Ovary (tissue), 3 donors: ENCODE measurements at regions not wholly inside any gene's neighbourhood (a gene's known extent, or its start where the extent isn't known, plus 50 kb on each side); places are given as distances from the start of the nearest gene placed in this dataset.

ENCODE experiments used
- CTCF ChIP-seq, 3 donors: fragments of 450-650 bp in 2 of 3; fragments of 200-600 bp in 1 of 3; IDR thresholded peaks; one replicate each; pipeline versions ENCODE4 v1.5.1 to v1.8.0; 2016 to 2022; ENCODE audit warnings: antibody characterized with exemption in 3 of 3, mild to moderate bottlenecking in 1 of 3
- EP300 ChIP-seq: sonication (generic); formaldehyde crosslinking; IDR thresholded peaks from one replicate; pipeline ENCODE4 v1.6.1; 2017; ENCODE audit warnings: antibody characterized with exemption
- POLR2A ChIP-seq: fragments of 450-650 bp; IDR thresholded peaks from one replicate; pipeline ENCODE4 v1.6.1; 2017; ENCODE audit warnings: antibody characterized with exemption, mild to moderate bottlenecking, moderate library complexity
- donor health status: DM: no; HTN: no; CAD: no.

DNA sequence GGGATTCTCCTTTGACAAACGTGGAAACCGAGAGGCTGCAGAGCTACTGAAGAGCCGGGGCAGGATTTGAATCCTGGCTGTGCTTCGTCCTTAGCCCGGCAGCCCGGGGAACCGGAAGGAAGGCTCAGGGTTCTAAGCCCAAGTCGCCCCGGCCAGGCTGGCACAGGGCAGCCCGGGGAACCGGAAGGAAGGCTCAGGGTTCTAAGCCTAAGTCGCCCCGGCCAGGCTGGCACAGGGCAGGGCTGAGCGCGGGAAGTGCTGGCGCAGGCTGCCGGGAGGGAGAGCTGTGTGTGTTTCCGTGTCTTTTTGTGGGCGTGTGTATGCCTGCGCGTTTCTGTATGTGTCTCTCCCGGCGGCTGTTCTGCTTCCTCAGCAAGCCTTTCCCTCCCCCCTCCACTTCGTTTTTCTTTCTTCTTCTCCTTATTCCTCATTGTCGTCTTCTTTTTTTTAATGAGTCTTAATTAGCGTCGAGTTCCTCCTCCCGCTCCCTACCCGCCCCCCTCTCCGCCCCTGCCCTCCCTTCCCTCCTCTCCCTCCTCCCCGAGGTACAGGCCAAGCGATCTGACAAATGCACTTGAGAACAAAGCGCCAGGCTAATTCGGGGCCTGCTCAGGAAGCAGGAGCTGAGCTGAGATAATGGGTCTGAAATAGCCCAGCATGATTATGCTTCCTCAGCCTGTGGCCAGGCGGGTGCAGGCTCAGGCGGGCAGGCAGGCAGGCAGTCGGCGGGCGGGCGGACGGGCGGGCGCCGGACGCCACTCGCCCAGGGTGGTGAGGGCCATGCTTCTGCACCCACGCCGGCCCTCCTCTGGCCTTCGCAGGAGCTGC lies 65.9 kb downstream of the EFNB1 start:
- TF ChIP-seq CTCF (IDR thresholded peaks at IDR 0.05) (no peak), EP300 (no peak), POLR2A (no peak)
